ENCODE measurements at regions not wholly inside any gene's neighbourhood (a gene's known extent, or its start where the extent isn't known, plus 50 kb on each side); places are given as distances from the start of the nearest gene placed in this dataset.

GRCh38 chr2:2764001-2764355 lies 432.9 kb upstream of the MYT1L start:
- TF ChIP-seq CTCF (conservative IDR thresholded peaks at IDR 0.05 in 1 of 2, IDR thresholded peaks at IDR 0.05 in 1 of 2; ENCODE audit: extremely low read depth in 1 of 2, insufficient read depth in 1 of 2, low read depth in 1 of 2, low read length in 2 of 2) (no peak), EZH2 (IDR thresholded peaks at IDR 0.05; ENCODE audit: borderline replicate concordance, low read length) (no peak)

Measured in mammary epithelial cell (primary cell).